Activated naive CD4-positive, alpha-beta T cell treated with anti-CD3 and anti-CD28 coated beads, Interleukin-2, amount 10 ng/mL, durations not matched to agents 7 days and 5 days (primary cell): ENCODE measurements at regions not wholly inside any gene's neighbourhood (a gene's known extent, or its start where the extent isn't known, plus 50 kb on each side); places are given as distances from the start of the nearest gene placed in this dataset.

ENCODE experiments used
- CTCF ChIA-PET: fragments of 350-600 bp; sonication (Branson Sonifier 250); formaldehyde crosslinking; loops from one replicate; lab custom pipeline; 2021; ENCODE audit warnings: antibody characterized with exemption; lab: Charles Lee
- DNase-seq: peaks from one replicate; pipeline ENCODE4 v3.0.0-alpha.2; 2020
- H3K27ac Mint-ChIP-seq: one replicate; pipeline ENCODE4 v1.8.0; 2021; ENCODE audit warnings: mild to moderate bottlenecking, moderate library complexity, mixed read lengths
- H3K27me3 Mint-ChIP-seq: one replicate; pipeline ENCODE4 v1.8.0; 2021; ENCODE audit warnings: mild to moderate bottlenecking, mixed read lengths
- H3K36me3 Mint-ChIP-seq: one replicate; pipeline ENCODE4 v1.8.0; 2021; ENCODE audit warnings: mixed read lengths
- H3K4me1 Mint-ChIP-seq: one replicate; pipeline ENCODE4 v1.8.0; 2021; ENCODE audit warnings: mixed read lengths
- H3K4me3 Mint-ChIP-seq: one replicate; pipeline ENCODE4 v1.8.0; 2021; ENCODE audit warnings: mild to moderate bottlenecking, moderate library complexity, mixed read lengths
- H3K9me3 Mint-ChIP-seq: one replicate; pipeline ENCODE4 v1.8.0; 2021; ENCODE audit warnings: mixed read lengths

- Mint-ChIP-seq H3K4me3 (no peak overlapping the region), H3K9me3 (no peaks in the 10 kb centered on the region), H3K27ac (peak overlapping the region; percentile 24), H3K27me3 (peaks cover 67% of the 10 kb centered on the region), H3K4me1 (peaks cover 8% of the 10 kb centered on the region), H3K36me3 (no peaks in the 10 kb centered on the region)
- peak; percentile 73 for DNase-seq
- CTCF ChIA-PET: interaction anchor here (0.6 to 3.6 kb wide), 22 partner anchors 8 to 629 kb away, joined by 3 to 46 read pairs (median 4); partner anchors contain the start of gene YWHAQ
Observed at GRCh38 chr2:9770308-9771100, 72.8 kb upstream of the TAF1B start.

DNA sequence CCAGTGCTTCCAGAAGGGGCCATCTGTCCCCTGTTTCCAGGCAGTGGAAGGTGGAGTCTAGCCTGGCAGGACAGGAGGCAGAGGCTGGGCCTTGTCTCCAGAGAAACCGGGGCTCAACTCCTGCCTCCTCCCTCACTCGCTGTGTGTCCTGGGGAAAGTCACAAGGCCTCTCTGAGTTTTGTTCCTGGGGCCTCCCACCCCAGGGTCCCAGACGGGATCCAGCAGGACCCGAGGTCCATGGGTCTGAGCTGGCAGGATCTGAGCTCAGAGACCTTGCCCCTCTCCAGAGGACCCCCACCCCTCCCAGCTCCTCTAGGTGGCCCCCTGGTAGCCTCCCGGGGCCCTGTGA lies 72.2 kb upstream of the TAF1B start:
- no peak overlapping the region for H3K27ac Mint-ChIP-seq
- no peaks in the 10 kb centered on the region for H3K9me3 Mint-ChIP-seq
- no peak overlapping the region for H3K4me3 Mint-ChIP-seq
- H3K27me3 Mint-ChIP-seq: peaks cover 72% of the 10 kb centered on the region
- H3K36me3 Mint-ChIP-seq: no peaks in the 10 kb centered on the region
- CTCF ChIA-PET: interaction anchor here (0.6 to 3.6 kb wide), 20 partner anchors 8 to 629 kb away, joined by 3 to 46 read pairs (median 4); partner anchors contain the start of gene YWHAQ
- H3K4me1 Mint-ChIP-seq: peaks cover 8% of the 10 kb centered on the region
- DNase-seq: no peak

GRCh38 chr2:9771481-9772017 lies 71.7 kb upstream of the TAF1B start:
- no peak overlapping the region for H3K4me3 Mint-ChIP-seq
- H3K9me3 Mint-ChIP-seq: no peaks in the 10 kb centered on the region
- CTCF ChIA-PET: interaction anchor here (0.6 to 3.6 kb wide), 11 partner anchors 7 to 258 kb away, joined by 3 to 46 read pairs (median 4); no protein-coding TSS in a partner anchor
- H3K27me3 Mint-ChIP-seq: peaks cover 74% of the 10 kb centered on the region
- H3K36me3 Mint-ChIP-seq: no peaks in the 10 kb centered on the region
- H3K4me1 Mint-ChIP-seq: peaks cover 8% of the 10 kb centered on the region
- H3K27ac Mint-ChIP-seq: no peak overlapping the region
- DNase-seq: no peak

- Mint-ChIP-seq H3K27ac (no peak overlapping the region), H3K4me3 (no peak overlapping the region), H3K4me1 (peaks cover 8% of the 10 kb centered on the region), H3K9me3 (no peaks in the 10 kb centered on the region), H3K36me3 (no peaks in the 10 kb centered on the region), H3K27me3 (peaks cover 74% of the 10 kb centered on the region)
- CTCF ChIA-PET: interaction anchor here (0.6 to 3.5 kb wide), 8 partner anchors 7 to 43 kb away, joined by 3 to 28 read pairs (median 4); no protein-coding TSS in a partner anchor
- no peak for DNase-seq
Observed at GRCh38 chr2:9772035-9772998, 71.0 kb upstream of the TAF1B start.

DNA sequence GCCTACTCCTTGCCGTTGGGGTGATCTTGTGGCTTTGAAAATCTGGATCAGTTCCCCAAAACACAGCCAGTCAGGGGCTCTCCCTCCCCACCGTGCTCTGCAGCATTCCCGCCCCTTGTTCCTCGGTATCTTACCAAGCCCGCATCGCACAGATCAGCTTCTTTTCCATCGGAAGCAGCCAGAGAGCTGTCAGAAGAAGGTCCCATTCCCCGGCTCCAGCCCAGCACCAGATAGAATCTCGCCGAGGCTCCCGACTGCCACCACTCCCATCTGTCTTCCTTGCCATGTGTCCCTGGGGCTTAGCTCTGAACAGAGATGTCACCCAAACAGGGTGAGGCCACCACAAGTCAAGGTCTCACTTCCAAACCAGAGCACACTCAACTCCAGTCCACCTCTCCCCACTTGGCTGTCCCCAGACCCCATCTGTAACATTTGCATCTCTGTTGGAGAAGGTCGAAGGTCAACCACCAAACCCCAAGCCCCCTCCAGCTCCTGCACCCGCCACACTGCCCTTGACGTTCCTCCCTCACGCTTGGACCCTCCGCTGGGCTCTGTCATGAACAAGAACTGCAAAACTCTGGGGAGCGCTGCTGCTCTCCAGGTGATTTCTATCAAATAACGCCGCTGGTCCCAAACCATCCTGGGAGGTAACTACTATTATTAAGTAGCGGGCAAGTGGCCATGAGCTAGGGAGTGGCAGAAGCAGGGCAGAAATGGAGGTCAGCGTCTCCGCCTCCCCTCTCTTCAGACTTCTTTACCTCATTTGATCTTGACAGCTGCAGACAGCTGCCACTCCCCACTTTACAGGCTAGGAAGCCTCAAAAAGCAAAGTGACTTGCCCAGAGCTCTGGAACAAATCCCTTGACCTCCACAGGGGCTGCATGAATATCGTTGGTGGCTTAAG lies 70.0 kb upstream of the TAF1B start:
- peaks cover 16% of the 10 kb centered on the region for H3K4me1 Mint-ChIP-seq
- CTCF ChIA-PET: interaction anchor here (0.9 to 2.3 kb wide), 5 partner anchors 10 to 210 kb away, joined by 3 to 8 read pairs (median 3); no protein-coding TSS in a partner anchor
- H3K36me3 Mint-ChIP-seq: no peaks in the 10 kb centered on the region
- no peak overlapping the region for H3K4me3 Mint-ChIP-seq
- DNase-seq: no peak
- no peaks in the 10 kb centered on the region for H3K9me3 Mint-ChIP-seq
- peaks cover 68% of the 10 kb centered on the region for H3K27me3 Mint-ChIP-seq
- H3K27ac Mint-ChIP-seq: no peak overlapping the region

- CTCF ChIA-PET: interaction anchor here (1.0 to 2.3 kb wide), 3 partner anchors 26 to 272 kb away, joined by 3 to 8 read pairs (median 3); no protein-coding TSS in a partner anchor
- Mint-ChIP-seq H3K4me1 (peaks cover 22% of the 10 kb centered on the region), H3K4me3 (no peak overlapping the region), H3K9me3 (no peaks in the 10 kb centered on the region), H3K27me3 (peaks cover 61% of the 10 kb centered on the region), H3K27ac (no peak overlapping the region), H3K36me3 (no peaks in the 10 kb centered on the region)
- DNase-seq: no peak
Observed at GRCh38 chr2:9773903-9774239, 69.4 kb upstream of the TAF1B start.

GRCh38 chr2:9774266-9774665 lies 69.0 kb upstream of the TAF1B start:
- CTCF ChIA-PET: interaction anchor here (1.0 to 2.3 kb wide), 3 partner anchors 25 to 272 kb away, joined by 3 to 8 read pairs (median 3); no protein-coding TSS in a partner anchor
- H3K4me3 Mint-ChIP-seq: no peak overlapping the region

GRCh38 chr2:9775351-9775750 lies 67.9 kb upstream of the TAF1B start:
- H3K4me1 Mint-ChIP-seq: peaks cover 33% of the 10 kb centered on the region

More at GRCh38 chr2:9774266-9774665, 69.0 kb upstream of the TAF1B start:
- DNase-seq: no peak
- Mint-ChIP-seq H3K36me3 (no peaks in the 10 kb centered on the region), H3K4me1 (peaks cover 26% of the 10 kb centered on the region), H3K27me3 (peaks cover 57% of the 10 kb centered on the region), H3K9me3 (no peaks in the 10 kb centered on the region), H3K27ac (no peak overlapping the region)

GRCh38 chr2:9775999-9776712 lies 67.1 kb upstream of the TAF1B start:
- CTCF ChIA-PET: no interaction called here
- peaks cover 36% of the 10 kb centered on the region for H3K4me1 Mint-ChIP-seq
- DNase-seq: no peak
- no peaks in the 10 kb centered on the region for H3K36me3 Mint-ChIP-seq
- no peak overlapping the region for H3K4me3 Mint-ChIP-seq
- H3K27me3 Mint-ChIP-seq: peaks cover 40% of the 10 kb centered on the region
- no peaks in the 10 kb centered on the region for H3K9me3 Mint-ChIP-seq
- H3K27ac Mint-ChIP-seq: no peak overlapping the region

More at GRCh38 chr2:9775351-9775750, 67.9 kb upstream of the TAF1B start:
- H3K27me3 Mint-ChIP-seq: peaks cover 47% of the 10 kb centered on the region
- H3K27ac Mint-ChIP-seq: no peak overlapping the region
- H3K36me3 Mint-ChIP-seq: no peaks in the 10 kb centered on the region
- H3K4me3 Mint-ChIP-seq: no peak overlapping the region
- no peaks in the 10 kb centered on the region for H3K9me3 Mint-ChIP-seq
- CTCF ChIA-PET: no interaction called here
- DNase-seq: no peak

- no peak for DNase-seq
- Mint-ChIP-seq H3K27ac (no peak overlapping the region), H3K4me3 (no peak overlapping the region), H3K4me1 (peaks cover 46% of the 10 kb centered on the region), H3K27me3 (peaks cover 40% of the 10 kb centered on the region), H3K36me3 (no peaks in the 10 kb centered on the region), H3K9me3 (no peaks in the 10 kb centered on the region)
- CTCF ChIA-PET: interaction anchor here (0.8 to 3.7 kb wide), 4 partner anchors 7 to 65 kb away, joined by 3 to 28 read pairs (median 5); no protein-coding TSS in a partner anchor
Observed at GRCh38 chr2:9777081-9777480, 66.2 kb upstream of the TAF1B start.

GRCh38 chr2:9778012-9778411 lies 65.3 kb upstream of the TAF1B start:
- CTCF ChIA-PET: interaction anchor here (0.8 to 3.7 kb wide), 5 partner anchors 8 to 66 kb away, joined by 3 to 28 read pairs (median 3); no protein-coding TSS in a partner anchor
- H3K27ac Mint-ChIP-seq: no peak overlapping the region
- H3K36me3 Mint-ChIP-seq: no peaks in the 10 kb centered on the region
- DNase-seq: no peak
- H3K27me3 Mint-ChIP-seq: peaks cover 33% of the 10 kb centered on the region
- no peak overlapping the region for H3K4me3 Mint-ChIP-seq
- H3K4me1 Mint-ChIP-seq: peaks cover 55% of the 10 kb centered on the region
- H3K9me3 Mint-ChIP-seq: no peaks in the 10 kb centered on the region
